ENCODE measurements at regions not wholly inside any gene's neighbourhood (a gene's known extent, or its start where the extent isn't known, plus 50 kb on each side); places are given as distances from the start of the nearest gene placed in this dataset.

GRCh38 chr1:55793856-55794255, 578.7 kb upstream of the USP24 start:
- Histone ChIP-seq H3K23me2 (ENCODE audit: insufficient read length, low read depth, low read length, poor library complexity, severe bottlenecking) (no peaks in the 10 kb centered on the region), H2BK15ac (ENCODE audit: low read depth, low read length) (no peak overlapping the region), H2BK20ac (ENCODE audit: low read depth, low read length, poor library complexity, severe bottlenecking) (no peak overlapping the region), H3K18ac (ENCODE audit: insufficient read length, low read depth, low read length) (no peak overlapping the region), H3K4me1 (ENCODE audit: insufficient read depth, low read length) (no peaks in the 10 kb centered on the region), H2AFZ (ENCODE audit: low read length) (no peak overlapping the region), H3K23ac (ENCODE audit: insufficient read length, low read depth, low read length) (no peak overlapping the region), H3K4me2 (ENCODE audit: insufficient read depth, insufficient read length, low read length) (no peak overlapping the region), H3K9ac (ENCODE audit: extremely low read depth, insufficient read length, low read length) (no peak overlapping the region), H3K56ac (ENCODE audit: insufficient read length, low read depth, low read length) (no peak overlapping the region), H4K91ac (ENCODE audit: insufficient read length, low read depth, low read length) (no peak overlapping the region), H3K4ac (ENCODE audit: low read depth, low read length) (no peak overlapping the region), H4K20me1 (ENCODE audit: control insufficient read depth, insufficient read depth, insufficient read length) (no peaks in the 10 kb centered on the region), H3K27ac (ENCODE audit: insufficient read length, low read depth, low read length) (no peak overlapping the region), H3K9me3 (ENCODE audit: control insufficient read depth, low read depth, low read length) (no peaks in the 10 kb centered on the region), H4K5ac (ENCODE audit: insufficient read length, low read depth, low read length) (no peak overlapping the region), H2BK12ac (ENCODE audit: insufficient read length, low read depth, low read length) (no peak overlapping the region), H2BK120ac (ENCODE audit: low read depth, low read length, poor library complexity, severe bottlenecking) (no peak overlapping the region), H2AK5ac (ENCODE audit: insufficient read length, low read length) (no peak overlapping the region), H3T11ph (ENCODE audit: low read length) (no peak overlapping the region), H3K27me3 (ENCODE audit: insufficient read depth, low read length) (no peaks in the 10 kb centered on the region), H3K79me1 (ENCODE audit: insufficient read depth, low read depth, low read length, poor library complexity, severe bottlenecking) (no peaks in the 10 kb centered on the region), H3K14ac (ENCODE audit: insufficient read depth, low read length) (no peak overlapping the region), H4K8ac (replicated peaks; ENCODE audit: insufficient read length, low read depth, low read length) (no peak overlapping the region), H2BK5ac (ENCODE audit: insufficient read length, low read length) (no peak overlapping the region), H3K79me2 (ENCODE audit: insufficient read depth, low read length) (no peaks in the 10 kb centered on the region)
- H3K4me3 Mint-ChIP-seq = no peak overlapping the region
- H3K9me3 Mint-ChIP-seq = peaks cover 4 to 14% of the 10 kb centered on the region in 2 experiments; a peak in 4 of 5 replicates
- H3K4me1 Mint-ChIP-seq = no peaks in the 10 kb centered on the region
- H3K27ac Mint-ChIP-seq = no peak overlapping the region
- H3K27me3 Mint-ChIP-seq (ENCODE audit: low read depth) = no peaks in the 10 kb centered on the region; the same call in 1 of the 2 replicates
- no peaks in the 10 kb centered on the region for H3K36me3 Mint-ChIP-seq (ENCODE audit: insufficient read depth in 1 of 3, low read depth in 3 of 3)
- no CpG with 5 or more reads among the region's 6 CpGs for whole genome bisulfite sequencing (ENCODE audit: extremely low coverage, insufficient read length, low lambda C conversion rate)
- DNase-seq = no peak
- TF ChIP-seq, protein P1, sequence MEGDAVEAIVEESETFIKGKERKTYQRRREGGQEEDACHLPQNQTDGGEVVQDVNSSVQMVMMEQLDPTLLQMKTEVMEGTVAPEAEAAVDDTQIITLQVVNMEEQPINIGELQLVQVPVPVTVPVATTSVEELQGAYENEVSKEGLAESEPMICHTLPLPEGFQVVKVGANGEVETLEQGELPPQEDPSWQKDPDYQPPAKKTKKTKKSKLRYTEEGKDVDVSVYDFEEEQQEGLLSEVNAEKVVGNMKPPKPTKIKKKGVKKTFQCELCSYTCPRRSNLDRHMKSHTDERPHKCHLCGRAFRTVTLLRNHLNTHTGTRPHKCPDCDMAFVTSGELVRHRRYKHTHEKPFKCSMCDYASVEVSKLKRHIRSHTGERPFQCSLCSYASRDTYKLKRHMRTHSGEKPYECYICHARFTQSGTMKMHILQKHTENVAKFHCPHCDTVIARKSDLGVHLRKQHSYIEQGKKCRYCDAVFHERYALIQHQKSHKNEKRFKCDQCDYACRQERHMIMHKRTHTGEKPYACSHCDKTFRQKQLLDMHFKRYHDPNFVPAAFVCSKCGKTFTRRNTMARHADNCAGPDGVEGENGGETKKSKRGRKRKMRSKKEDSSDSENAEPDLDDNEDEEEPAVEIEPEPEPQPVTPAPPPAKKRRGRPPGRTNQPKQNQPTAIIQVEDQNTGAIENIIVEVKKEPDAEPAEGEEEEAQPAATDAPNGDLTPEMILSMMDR (conservative IDR thresholded peaks at IDR 0.05) = no peak

Measured in H9 (cell line).